GM19240 (cell line): ENCODE measurements at regions not wholly inside any gene's neighbourhood (a gene's known extent, or its start where the extent isn't known, plus 50 kb on each side); places are given as distances from the start of the nearest gene placed in this dataset.

Source experiments
- DNase-seq: peaks from one replicate; pipeline ENCODE4 v3.0.0; 2011; ENCODE audit warnings: low spot score; ENCODE audit not compliant: insufficient read length

DNA sequence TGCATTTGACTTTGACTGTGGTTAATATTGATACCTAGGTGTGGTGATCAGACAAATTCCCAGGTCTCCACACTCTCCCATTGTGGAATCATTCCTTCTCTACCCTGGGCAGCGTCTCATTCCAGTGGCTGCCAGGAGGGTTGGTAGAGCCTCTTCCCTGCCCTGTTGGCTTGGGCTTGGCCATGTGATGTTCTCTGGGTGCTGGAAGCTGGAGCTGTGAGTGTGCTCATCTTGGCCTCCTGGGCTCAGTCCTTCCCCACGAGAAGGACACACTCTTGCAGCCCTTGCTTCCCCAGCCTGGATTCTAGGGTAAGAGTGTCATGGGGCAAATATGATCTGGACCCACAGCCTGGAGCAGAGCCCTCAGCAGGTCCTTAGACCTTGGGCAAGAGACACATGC, 167.2 kb upstream of the IRX4 start:
- DNase-seq: no peak

DNA sequence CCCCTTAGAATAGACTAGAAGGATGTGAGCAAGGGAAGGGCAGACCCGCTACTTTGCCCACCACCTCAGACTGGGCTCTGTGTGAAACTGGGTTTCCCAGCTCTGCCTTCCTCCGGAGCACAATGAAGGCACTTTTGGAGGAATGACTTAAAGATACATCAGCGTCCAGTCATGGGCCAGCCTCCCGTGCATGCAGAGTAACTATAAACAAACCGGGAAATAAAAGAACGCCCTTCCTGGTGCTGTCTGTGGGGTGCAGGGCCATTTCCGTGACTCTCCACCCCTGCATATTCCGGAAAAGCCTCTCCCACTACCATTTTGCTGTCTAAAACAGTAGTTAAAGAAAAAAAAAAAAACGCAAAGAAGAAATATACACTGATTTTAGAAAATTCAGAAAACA, 165.9 kb upstream of the IRX4 start:
- no peak for DNase-seq

DNA sequence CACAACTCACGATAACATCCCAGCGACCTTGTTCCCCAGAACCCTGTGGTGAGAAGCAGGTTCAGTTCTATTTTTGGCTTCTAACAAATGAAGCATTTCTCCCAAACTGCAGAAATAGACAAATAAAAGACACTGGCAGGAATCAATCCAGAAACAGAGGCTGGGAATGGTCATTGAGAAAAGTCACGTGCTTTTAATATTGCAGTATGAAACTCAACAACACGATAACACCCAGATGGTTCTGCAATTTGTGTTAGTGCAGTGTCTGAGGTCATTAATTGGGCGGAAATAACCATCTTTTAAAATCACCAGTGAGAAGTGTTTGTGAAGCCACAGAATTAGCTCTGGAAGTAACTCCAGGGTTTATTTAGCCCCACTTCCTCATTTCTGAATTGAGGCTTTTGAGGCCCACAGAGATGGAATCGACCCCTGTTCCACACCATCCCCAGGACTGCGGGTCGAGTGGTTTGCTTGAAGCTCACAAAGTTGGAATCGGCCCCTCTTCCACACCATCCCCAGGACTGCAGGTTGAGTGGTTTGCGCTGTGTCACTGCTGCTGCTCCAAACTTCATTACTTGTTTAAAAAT, 164.7 kb upstream of the IRX4 start:
- DNase-seq: no peak

DNA sequence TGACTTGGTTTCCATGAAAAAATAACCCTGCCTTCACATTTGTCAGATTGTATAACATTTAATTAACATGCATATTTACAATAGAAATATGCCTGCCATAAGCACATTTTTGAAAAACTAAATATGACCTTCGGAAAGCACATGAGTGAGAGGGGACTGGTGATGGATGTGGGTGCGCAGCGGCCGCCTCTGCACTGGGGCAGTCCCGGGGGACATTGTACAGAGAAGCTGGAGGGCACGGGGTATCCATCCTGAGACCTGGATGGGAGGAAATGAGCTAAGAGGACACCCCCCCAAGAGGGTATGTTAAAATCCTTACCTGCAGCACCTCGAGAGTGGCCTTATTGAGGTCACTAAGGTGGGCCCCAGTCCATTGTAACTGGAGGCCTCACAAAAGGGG, 161.3 kb upstream of the IRX4 start:
- no peak for DNase-seq

- no peak for DNase-seq
These were observed 156.4 kb upstream of the IRX4 start for GRCh38 chr5:2039180-2039531.

GRCh38 chr5:2038321-2039179, 155.8 kb upstream of the IRX4 start:
- DNase-seq: peak; percentile 67

GRCh38 chr5:2036885-2037284, 154.2 kb upstream of the IRX4 start:
- no peak for DNase-seq

DNA sequence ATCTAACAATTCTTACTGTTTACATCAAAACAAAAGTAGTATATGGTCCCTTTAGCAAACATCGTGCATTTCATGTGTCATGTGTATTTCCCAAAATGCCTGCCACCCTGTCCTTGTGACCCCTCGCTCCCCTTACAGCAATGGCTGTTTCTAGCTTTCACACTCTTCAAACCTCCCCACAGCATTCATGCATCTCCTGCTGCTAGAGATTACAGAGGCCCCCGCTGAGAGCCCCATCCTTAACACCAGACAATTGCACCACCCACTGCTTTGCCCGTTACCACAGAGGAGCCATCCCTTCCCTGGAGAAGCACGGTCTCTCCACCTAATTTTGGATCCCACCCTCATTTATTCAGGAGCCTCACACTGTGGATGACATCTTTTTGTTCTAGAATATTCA, 149.7 kb upstream of the IRX4 start:
- no peak for DNase-seq

- no peak for DNase-seq
These were observed 148.9 kb upstream of the IRX4 start for GRCh38 chr5:2031581-2031980.

- DNase-seq: no peak
These were observed 147.4 kb upstream of the IRX4 start for GRCh38 chr5:2030131-2030530.

- no peak for DNase-seq
These were observed 146.5 kb upstream of the IRX4 start for GRCh38 chr5:2029206-2029605.

- no peak for DNase-seq
These were observed 145.1 kb upstream of the IRX4 start for GRCh38 chr5:2027790-2028189.

GRCh38 chr5:2024986-2025721, 142.4 kb upstream of the IRX4 start:
- no peak for DNase-seq

GRCh38 chr5:2023196-2023595, 140.5 kb upstream of the IRX4 start:
- DNase-seq: no peak

DNA sequence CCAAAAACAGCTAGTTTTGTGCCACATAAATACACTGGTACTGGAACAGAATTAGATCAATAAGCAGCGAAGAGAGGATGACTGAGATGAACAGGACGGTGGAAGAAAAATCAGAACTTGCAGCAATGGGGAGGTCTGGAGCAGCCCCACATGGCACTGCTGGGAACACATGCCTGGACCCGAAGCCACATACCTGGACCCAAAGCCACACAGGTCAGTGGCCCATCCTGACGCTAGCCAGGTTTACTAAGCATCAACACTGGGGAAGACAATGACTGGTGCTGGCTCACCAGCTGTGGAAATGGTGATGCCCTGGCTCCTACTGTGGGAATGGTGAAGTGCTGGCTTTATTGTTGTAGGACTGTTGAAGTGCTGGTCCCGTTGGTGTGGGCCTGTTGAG, 139.7 kb upstream of the IRX4 start:
- no peak for DNase-seq

DNA sequence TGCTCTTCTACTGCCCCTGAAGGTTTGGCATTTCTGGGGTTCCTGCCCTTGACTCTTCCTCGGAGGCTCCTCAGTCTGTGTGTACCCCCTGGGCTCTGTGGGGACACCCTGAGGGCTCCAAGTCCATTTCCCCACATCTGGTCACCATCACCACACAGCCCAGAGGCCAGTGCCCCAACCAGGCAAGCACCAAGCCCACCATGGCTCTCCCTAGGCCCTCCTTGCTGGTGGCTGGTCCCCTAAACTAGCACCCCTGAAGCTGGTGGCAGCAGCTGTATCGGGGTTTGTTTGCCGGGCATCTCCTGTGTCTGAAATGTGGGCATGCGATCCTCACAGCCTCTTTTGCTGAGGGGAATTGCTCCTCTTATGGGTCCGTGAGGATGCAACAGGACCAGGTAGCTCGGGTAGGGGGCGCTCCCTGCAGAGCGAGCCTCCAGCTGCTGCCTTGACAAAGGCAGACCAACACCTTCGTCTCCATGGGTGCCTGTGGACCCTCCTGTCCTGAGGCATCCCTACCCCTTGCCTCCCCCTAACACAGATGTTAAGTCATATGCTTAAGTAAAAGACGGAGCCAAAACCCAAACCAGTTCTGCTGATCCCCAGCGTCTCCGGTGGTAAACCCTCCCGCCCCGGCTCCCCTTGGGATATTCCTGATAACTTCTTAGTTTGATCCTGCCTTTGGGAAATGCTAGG, 138.9 kb upstream of the IRX4 start:
- no peak for DNase-seq

GRCh38 chr5:2020730-2021129, 138.0 kb upstream of the IRX4 start:
- no peak for DNase-seq

GRCh38 chr5:2019716-2020115, 137.0 kb upstream of the IRX4 start:
- DNase-seq: no peak

- no peak for DNase-seq
These were observed 135.6 kb upstream of the IRX4 start for GRCh38 chr5:2018390-2018724.

DNA sequence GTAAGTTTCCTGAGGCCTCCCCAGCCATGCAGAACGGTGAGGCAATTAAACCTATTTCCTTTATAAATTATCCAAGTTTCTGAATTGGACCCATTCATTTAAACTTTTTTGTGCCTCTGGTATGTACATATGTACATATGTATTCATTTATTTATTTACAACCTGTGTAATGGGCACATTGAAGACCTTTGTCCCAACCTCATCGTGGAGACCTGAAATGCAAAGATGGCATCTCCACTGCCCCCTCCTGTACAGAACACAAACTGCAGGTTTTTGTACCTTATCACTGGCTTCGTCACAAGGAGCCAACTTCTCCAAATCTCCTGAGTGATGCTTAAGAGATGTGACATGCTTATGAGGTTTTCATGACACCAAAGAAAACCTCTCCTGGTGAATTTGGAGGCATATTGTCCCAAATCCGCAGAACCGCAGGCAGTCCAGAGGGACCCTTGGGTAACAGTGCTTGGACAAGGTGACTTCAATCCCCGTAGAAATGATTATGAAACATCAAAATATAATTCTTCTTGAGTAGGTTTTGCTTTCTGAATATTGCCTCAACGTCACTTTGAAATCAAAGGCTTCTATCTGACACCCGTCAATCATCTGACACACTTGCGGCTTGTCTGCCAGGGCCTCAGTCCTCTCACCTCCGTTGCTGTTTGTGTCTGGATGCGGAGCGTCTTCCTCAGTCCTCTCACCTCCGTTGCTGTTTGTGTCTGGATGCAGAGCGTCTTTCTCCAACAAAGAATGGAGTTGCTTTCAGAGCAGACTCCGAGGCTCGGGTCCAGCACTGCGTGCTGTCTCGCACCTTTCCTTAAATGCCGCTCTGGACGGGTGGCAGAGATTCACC, 135.0 kb upstream of the IRX4 start:
- peak; percentile 15 for DNase-seq

GRCh38 chr5:2015961-2016360, 133.2 kb upstream of the IRX4 start:
- no peak for DNase-seq
